OCI-LY1 (cell line): ENCODE measurements at regions not wholly inside any gene's neighbourhood (a gene's known extent, or its start where the extent isn't known, plus 50 kb on each side); places are given as distances from the start of the nearest gene placed in this dataset.

Source experiments
- CTCF ChIP-seq: fragments of 200-600 bp; sonication (generic), shearing (Covaris generic); IDR thresholded peaks from 2 replicates; pipeline ENCODE4 v1.5.1; 2017; ENCODE audit warnings: mild to moderate bottlenecking, antibody characterized with exemption, low read length, moderate library complexity, mixed read lengths
- EZH2 ChIP-seq: fragments of 200-600 bp; sonication (generic), shearing (Covaris generic); IDR thresholded peaks from 2 replicates; pipeline ENCODE4 v1.8.0; 2017; ENCODE audit warnings: borderline replicate concordance, mixed run types, mild to moderate bottlenecking, antibody characterized with exemption, low read length, moderate library complexity, mixed read lengths

GRCh38 chr6:164947164-164947563 lies 362.2 kb downstream of the C6orf118 start:
- TF ChIP-seq CTCF (no peak), EZH2 (no peak)
